ENCODE measurements at regions not wholly inside any gene's neighbourhood (a gene's known extent, or its start where the extent isn't known, plus 50 kb on each side); places are given as distances from the start of the nearest gene placed in this dataset.

- H3K4me3 Mint-ChIP-seq: no peak overlapping the region
- Histone ChIP-seq H3K27me3 (no peaks in the 10 kb centered on the region), H3K4me3 (no peak overlapping the region), H3K9ac (no peak overlapping the region), H3K9me3 (ENCODE audit: low read depth) (no peaks in the 10 kb centered on the region), H3F3A (ENCODE audit: low read depth) (no peaks in the 10 kb centered on the region), H2AFZ (replicated peaks) (no peak overlapping the region), H3K79me2 (ENCODE audit: low read depth) (no peaks in the 10 kb centered on the region), H3K4me2 (no peak overlapping the region), H4K20me1 (ENCODE audit: low read depth) (no peaks in the 10 kb centered on the region), H3K36me3 (no peaks in the 10 kb centered on the region), H3K27ac (no peak overlapping the region), H3K4me1 (no peaks in the 10 kb centered on the region)
- no peaks in the 10 kb centered on the region for H3K36me3 Mint-ChIP-seq
- no peaks in the 10 kb centered on the region for H3K9me3 Mint-ChIP-seq
- TF ChIP-seq CTCF (IDR thresholded peaks at IDR 0.05) (no peak), EZH2 (IDR thresholded peaks at IDR 0.05) (no peak), EZH2phosphoT487 (IDR thresholded peaks at IDR 0.05) (no peak)
- H3K27me3 Mint-ChIP-seq (ENCODE audit: insufficient read depth, low read depth): no peaks in the 10 kb centered on the region
- H3K4me1 Mint-ChIP-seq: no peaks in the 10 kb centered on the region
- no peak for DNase-seq (ENCODE audit: low spot score)
- no peak overlapping the region for H3K27ac Mint-ChIP-seq
Measured at GRCh38 chr2:12918138-12918834, 201.6 kb downstream of the TRIB2 start.

GRCh38 chr2:12918835-12919445 is 202.2 kb downstream of the TRIB2 start:
- Histone ChIP-seq H4K20me1 (ENCODE audit: low read depth) (no peaks in the 10 kb centered on the region), H3K9ac (no peak overlapping the region), H3K79me2 (ENCODE audit: low read depth) (no peaks in the 10 kb centered on the region), H3K4me1 (no peaks in the 10 kb centered on the region), H3K4me3 (no peak overlapping the region), H2AFZ (replicated peaks) (no peak overlapping the region), H3K27me3 (no peaks in the 10 kb centered on the region), H3K9me3 (ENCODE audit: low read depth) (no peaks in the 10 kb centered on the region), H3K4me2 (no peak overlapping the region), H3F3A (ENCODE audit: low read depth) (no peaks in the 10 kb centered on the region), H3K27ac (no peak overlapping the region), H3K36me3 (no peaks in the 10 kb centered on the region)
- Mint-ChIP-seq H3K27me3 (ENCODE audit: insufficient read depth, low read depth) (no peaks in the 10 kb centered on the region), H3K27ac (no peak overlapping the region), H3K36me3 (no peaks in the 10 kb centered on the region), H3K4me1 (no peaks in the 10 kb centered on the region), H3K9me3 (no peaks in the 10 kb centered on the region), H3K4me3 (no peak overlapping the region)
- no peak for DNase-seq (ENCODE audit: low spot score)
- TF ChIP-seq EZH2phosphoT487 (IDR thresholded peaks at IDR 0.05) (no peak), CTCF (IDR thresholded peaks at IDR 0.05) (no peak), EZH2 (IDR thresholded peaks at IDR 0.05) (no peak)

GRCh38 chr2:12921321-12921720 is 204.6 kb downstream of the TRIB2 start:
- H3K9ac ChIP-seq: no peak overlapping the region
- Mint-ChIP-seq H3K9me3 (peaks cover 4% of the 10 kb centered on the region), H3K4me3 (no peak overlapping the region), H3K27ac (no peak overlapping the region), H3K27me3 (ENCODE audit: insufficient read depth, low read depth) (no peaks in the 10 kb centered on the region), H3K36me3 (no peaks in the 10 kb centered on the region), H3K4me1 (no peaks in the 10 kb centered on the region)
- no peak for TF ChIP-seq EZH2phosphoT487 (IDR thresholded peaks at IDR 0.05)
- TF ChIP-seq EZH2 (IDR thresholded peaks at IDR 0.05): no peak
- no peak for TF ChIP-seq CTCF (IDR thresholded peaks at IDR 0.05)
- H3K4me2 ChIP-seq: no peak overlapping the region
- no peaks in the 10 kb centered on the region for H3K27me3 ChIP-seq
- no peaks in the 10 kb centered on the region for H3K79me2 ChIP-seq (ENCODE audit: low read depth)
- H3K4me3 ChIP-seq: no peak overlapping the region
- H3K36me3 ChIP-seq: no peaks in the 10 kb centered on the region
- no peak overlapping the region for H3K27ac ChIP-seq
- H2AFZ ChIP-seq (replicated peaks): no peak overlapping the region
- no peak for DNase-seq (ENCODE audit: low spot score)
- no peaks in the 10 kb centered on the region for H3F3A ChIP-seq (ENCODE audit: low read depth)
- H3K4me1 ChIP-seq: no peaks in the 10 kb centered on the region
- H3K9me3 ChIP-seq (ENCODE audit: low read depth): no peaks in the 10 kb centered on the region
- no peaks in the 10 kb centered on the region for H4K20me1 ChIP-seq (ENCODE audit: low read depth)
